ENCODE measurements at regions not wholly inside any gene's neighbourhood (a gene's known extent, or its start where the extent isn't known, plus 50 kb on each side); places are given as distances from the start of the nearest gene placed in this dataset.
"Not testable (repeated sequence)": the region's sequence is repeated elsewhere in the genome, so short reads cannot be mapped to it uniquely, and the experiment has no call there.

- DNase-seq, result no peak
Measured at GRCh38 chr5:52623291-52623690, 164.4 kb upstream of the ITGA1 start.

- no peak for DNase-seq
Measured at GRCh38 chr5:52624291-52624690, 163.4 kb upstream of the ITGA1 start.

DNA sequence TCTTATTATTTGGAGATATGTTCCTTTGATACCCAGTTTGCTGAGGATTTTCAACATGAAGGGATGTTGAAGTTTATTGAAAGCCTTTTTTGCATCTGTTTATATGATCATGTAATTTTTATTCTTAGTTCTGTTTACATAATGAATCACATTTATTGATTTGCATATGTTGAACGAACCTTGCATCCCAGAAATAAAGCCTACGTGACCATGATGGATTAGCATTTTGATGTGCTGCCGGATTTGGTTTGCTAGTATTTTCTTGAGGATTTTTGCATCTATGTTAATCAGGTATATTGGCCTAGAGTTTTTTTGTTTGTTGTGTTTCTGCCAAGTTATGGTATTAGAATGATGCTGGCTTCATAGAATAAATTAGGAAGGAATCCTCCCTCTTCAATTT is 161.4 kb upstream of the ITGA1 start:
- no peak for DNase-seq

- DNase-seq, result no peak
Measured at GRCh38 chr5:52627740-52628139, 160.0 kb upstream of the ITGA1 start.

- no peak for DNase-seq
Measured at GRCh38 chr5:52632281-52632680, 155.4 kb upstream of the ITGA1 start.

GRCh38 chr5:52634171-52634570 is 153.5 kb upstream of the ITGA1 start:
- DNase-seq, result not testable (repeated sequence)

GRCh38 chr5:52638732-52639131 is 149.0 kb upstream of the ITGA1 start:
- DNase-seq, result no peak

DNA sequence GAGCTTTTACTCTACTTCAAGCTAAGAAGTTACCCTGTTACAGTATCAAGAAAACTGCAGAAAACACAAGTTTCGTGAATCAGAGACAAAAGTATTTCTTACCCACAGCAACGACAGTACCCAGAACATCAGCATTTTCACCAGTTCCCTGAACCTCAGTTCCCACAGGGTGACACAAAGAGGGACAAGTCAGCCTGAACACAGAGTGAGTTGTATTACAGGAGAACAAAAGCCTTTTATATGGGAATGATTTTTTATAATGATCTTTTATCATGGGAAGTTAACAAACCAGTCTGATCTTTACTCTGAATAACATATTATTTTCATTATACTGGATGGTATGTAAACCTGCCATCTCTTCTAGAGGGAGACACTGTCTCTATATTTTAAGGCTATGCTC is 139.0 kb upstream of the ITGA1 start:
- no peak for DNase-seq

GRCh38 chr5:52655163-52655562 is 132.6 kb upstream of the ITGA1 start:
- no peak for DNase-seq

- DNase-seq, result no peak
Measured at GRCh38 chr5:52656569-52657246, 131.0 kb upstream of the ITGA1 start.

DNA sequence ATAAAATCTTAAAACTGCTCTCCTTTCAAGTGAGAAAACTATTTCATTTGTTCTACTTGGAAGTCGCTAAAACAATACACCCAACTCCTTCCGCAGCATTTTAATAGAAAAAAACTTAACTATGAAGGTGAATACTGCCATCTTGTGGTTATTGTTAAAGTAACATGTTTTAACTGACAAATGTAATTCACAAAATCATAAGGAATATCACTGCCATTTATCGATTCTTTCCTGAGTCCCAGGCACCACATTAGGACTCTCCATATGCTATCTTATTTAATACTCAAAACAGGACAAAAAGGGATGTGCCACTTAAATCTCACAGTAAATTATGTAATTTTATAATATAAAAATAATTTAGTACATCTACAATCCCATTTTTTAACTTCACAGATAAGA is 130.5 kb upstream of the ITGA1 start:
- DNase-seq, result no peak

- DNase-seq, result no peak
Measured at GRCh38 chr5:52658246-52658645, 129.5 kb upstream of the ITGA1 start.

GRCh38 chr5:52660621-52661020 is 127.1 kb upstream of the ITGA1 start:
- DNase-seq, result no peak

DNA sequence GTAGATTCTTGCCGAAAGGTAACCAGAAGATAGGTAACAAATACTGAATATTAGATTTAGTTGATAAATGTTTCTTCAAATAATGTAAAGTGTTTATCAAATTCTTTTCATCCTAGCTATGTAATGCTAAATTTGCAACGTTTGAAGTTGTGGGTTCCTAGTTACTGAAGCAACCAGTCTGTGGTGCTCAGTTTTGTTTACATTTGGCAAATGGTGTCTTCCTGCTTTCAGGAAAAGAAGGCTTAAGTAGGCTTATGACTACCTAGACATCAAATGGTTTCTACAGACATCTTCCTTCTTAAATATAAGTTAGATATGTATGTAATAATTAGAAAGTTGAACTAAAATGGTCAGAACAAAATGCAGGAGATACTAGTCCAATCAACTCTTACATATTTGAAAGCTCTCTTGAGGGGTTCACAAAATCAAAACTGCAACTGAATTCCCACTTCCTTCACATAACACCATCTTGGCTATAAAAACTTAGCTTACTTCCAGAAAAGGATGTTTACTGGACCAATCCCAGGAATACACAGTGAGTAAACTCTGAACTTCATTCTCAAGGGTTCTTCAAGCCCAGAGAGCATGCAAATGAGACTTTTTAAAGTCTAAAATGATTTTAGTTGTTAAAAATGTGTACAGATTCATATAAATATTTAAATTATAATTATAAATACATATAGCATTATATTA is 125.7 kb upstream of the ITGA1 start:
- DNase-seq, result no peak

GRCh38 chr5:52665559-52665958 is 122.2 kb upstream of the ITGA1 start:
- DNase-seq, result no peak

- DNase-seq, result no peak
Measured at GRCh38 chr5:52668139-52668538, 119.6 kb upstream of the ITGA1 start.

- DNase-seq, result no peak
Measured at GRCh38 chr5:52668544-52669185, 119.1 kb upstream of the ITGA1 start.

DNA sequence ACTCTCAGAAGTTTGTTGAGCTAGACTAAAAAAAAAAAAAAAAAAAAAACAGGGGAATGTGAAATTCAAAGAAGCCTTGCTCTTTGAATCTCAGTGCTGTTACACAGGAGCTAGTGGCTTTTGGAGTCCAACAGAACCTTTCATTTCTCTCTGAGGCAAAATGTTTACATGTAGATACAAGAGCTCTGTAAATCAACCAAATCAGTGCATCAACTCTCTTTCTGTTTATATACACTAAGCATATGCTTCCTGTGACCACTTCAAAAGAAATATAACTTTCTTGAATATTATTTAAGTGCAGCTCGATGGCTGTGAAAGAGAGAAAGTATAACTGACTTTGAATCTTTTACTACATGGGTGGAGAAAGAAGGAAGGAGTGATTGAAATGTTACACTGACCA is 115.3 kb upstream of the ITGA1 start:
- DNase-seq, result no peak

- no peak for DNase-seq
Measured at GRCh38 chr5:52673495-52673894, 114.2 kb upstream of the ITGA1 start.

- DNase-seq, result no peak
Measured at GRCh38 chr5:52674815-52675545, 112.7 kb upstream of the ITGA1 start.

- no peak for DNase-seq
Measured at GRCh38 chr5:52682492-52682891, 105.2 kb upstream of the ITGA1 start.

DNA sequence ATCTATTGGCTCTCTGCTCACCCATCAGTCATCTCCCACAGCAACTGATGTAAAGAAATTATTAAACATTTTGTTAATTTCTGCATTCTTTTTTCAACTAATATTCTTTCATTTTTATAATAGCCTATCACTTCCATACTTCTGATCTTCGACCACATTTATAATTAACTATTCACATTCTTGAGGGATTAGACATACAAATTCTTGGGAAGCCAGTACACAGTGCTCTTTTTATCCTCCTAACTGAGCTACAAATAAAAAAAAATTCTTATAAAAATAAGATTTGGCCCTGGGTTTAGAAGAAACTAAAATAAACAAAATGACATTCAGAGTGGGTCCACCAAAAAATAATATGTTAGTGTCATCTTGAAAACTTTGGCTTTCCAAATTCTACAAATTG is 103.7 kb upstream of the ITGA1 start:
- DNase-seq, result no peak

DNA sequence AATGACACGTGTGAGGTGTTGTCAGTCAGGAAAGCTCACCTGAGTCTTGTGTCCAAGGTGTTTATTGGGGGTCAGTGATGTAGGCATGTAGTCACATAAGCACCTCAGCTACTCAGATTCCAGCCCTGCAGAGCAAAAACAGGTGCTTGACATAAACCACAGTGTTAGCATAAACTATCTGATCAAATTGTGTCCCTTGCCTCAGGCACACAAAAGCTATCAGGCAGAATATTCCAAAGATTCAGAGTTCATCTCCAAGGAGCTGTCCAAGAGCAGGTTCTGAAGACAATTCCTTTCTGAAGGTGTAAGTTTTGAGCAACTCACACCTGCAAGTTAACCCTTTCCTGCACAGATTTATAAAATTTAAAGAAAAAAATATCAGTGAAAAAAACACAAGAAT is 102.2 kb upstream of the ITGA1 start:
- DNase-seq, result no peak

DNA sequence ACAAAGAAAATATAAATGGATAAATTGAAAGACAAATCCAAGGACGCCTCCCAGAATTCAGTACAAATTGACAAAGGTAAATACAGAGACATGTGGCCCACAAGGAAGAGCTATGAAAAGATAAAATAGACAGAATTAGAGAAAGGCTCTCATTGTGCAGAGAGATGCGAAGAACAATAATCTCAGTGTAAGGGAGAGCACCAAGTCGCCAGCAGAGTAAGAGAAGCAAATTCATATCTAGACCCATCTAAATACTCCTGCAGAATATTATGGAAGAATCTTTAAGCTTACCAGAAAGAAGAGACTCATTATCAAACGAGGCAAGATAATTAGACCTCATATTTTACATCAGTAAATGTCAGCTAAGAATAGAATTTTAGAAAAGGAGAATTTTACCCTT is 101.7 kb upstream of the ITGA1 start:
- no peak for DNase-seq

All from activated CD4-positive, alpha-beta T cell treated with anti-CD3 and anti-CD28 coated beads, Interleukin-2, amount 50 U/mL, for 48 hours (primary cell).